ENCODE measurements at regions not wholly inside any gene's neighbourhood (a gene's known extent, or its start where the extent isn't known, plus 50 kb on each side); places are given as distances from the start of the nearest gene placed in this dataset.
"Not testable (repeated sequence)": the region's sequence is repeated elsewhere in the genome, so short reads cannot be mapped to it uniquely, and the experiment has no call there.

DNA sequence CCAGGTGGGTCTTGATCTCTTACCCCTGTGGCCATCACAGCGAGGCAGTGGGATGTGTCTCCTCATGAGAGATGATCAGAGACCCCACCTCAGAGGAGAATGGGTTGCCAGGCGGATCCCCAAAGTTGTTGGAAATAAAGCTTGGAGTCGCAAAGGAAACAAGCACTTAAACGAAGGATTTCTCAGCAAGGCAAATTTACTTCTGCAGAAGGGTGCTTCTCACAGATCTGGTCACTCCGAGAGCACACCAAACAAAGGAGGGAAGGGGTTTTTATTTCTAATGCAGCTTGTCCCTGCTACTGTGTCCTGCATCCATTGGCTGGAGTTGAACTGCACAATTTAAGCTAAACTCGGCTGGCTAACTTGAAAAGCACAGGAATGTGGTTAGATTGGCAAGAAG, 466.6 kb upstream of the EYS start:
- no peaks in the 10 kb centered on the region for H3K79me2 ChIP-seq (ENCODE audit: insufficient read depth, low read length)
- no peak overlapping the region for H2AFZ ChIP-seq (ENCODE audit: low read depth, low read length)
- no peaks in the 10 kb centered on the region for H3K27me3 ChIP-seq (ENCODE audit: insufficient read depth, low read length, poor library complexity)
- H3K4me2 ChIP-seq (ENCODE audit: insufficient read depth, low read length): no peak overlapping the region
- no peak overlapping the region for H3K9ac ChIP-seq (ENCODE audit: low read depth, low read length)
- H3K4me3 ChIP-seq (ENCODE audit: low read depth in 1 of 2, low read length in 2 of 2): no peak overlapping the region
- H3K36me3 ChIP-seq (ENCODE audit: insufficient read depth, low read length): no peaks in the 10 kb centered on the region
- H4K20me1 ChIP-seq (ENCODE audit: insufficient read depth, low read length): no peaks in the 10 kb centered on the region
- no peaks in the 10 kb centered on the region for H3K4me1 ChIP-seq (ENCODE audit: insufficient read depth, low read length)
- H3K9me3 ChIP-seq (ENCODE audit: insufficient read depth, low read length, severe bottlenecking): peaks cover 7% of the 10 kb centered on the region
- no peak for ATAC-seq (ENCODE audit: insufficient read depth, low read depth)
- no peak for TF ChIP-seq EZH2 (IDR thresholded peaks at IDR 0.05; ENCODE audit: borderline replicate concordance, low read depth, low read length, severe bottlenecking)
- no peak for TF ChIP-seq CTCF (IDR thresholded peaks at IDR 0.05; ENCODE audit: borderline replicate concordance, extremely low read depth, low read length, poor library complexity, severe bottlenecking)
- no peak for DNase-seq
- H3K27ac ChIP-seq (ENCODE audit: low read length): no peak overlapping the region

GRCh38 chr6:66166713-66167112, 459.7 kb upstream of the EYS start:
- not testable (repeated sequence) for H2AFZ ChIP-seq (ENCODE audit: low read depth, low read length); ATAC-seq (ENCODE audit: insufficient read depth, low read depth); H3K27me3 ChIP-seq (ENCODE audit: insufficient read depth, low read length, poor library complexity); H3K79me2 ChIP-seq (ENCODE audit: insufficient read depth, low read length); H4K20me1 ChIP-seq (ENCODE audit: insufficient read depth, low read length); H3K4me3 ChIP-seq (ENCODE audit: low read depth in 1 of 2, low read length in 2 of 2); H3K27ac ChIP-seq (ENCODE audit: low read length); H3K4me2 ChIP-seq (ENCODE audit: insufficient read depth, low read length); H3K4me1 ChIP-seq (ENCODE audit: insufficient read depth, low read length); H3K9ac ChIP-seq (ENCODE audit: low read depth, low read length); DNase-seq; H3K36me3 ChIP-seq (ENCODE audit: insufficient read depth, low read length)
- peaks cover 11% of the 10 kb centered on the region for H3K9me3 ChIP-seq (ENCODE audit: insufficient read depth, low read length, severe bottlenecking)

- Histone ChIP-seq H2AFZ (ENCODE audit: low read depth, low read length) (no peak overlapping the region), H3K27ac (ENCODE audit: low read length) (no peak overlapping the region), H3K79me2 (ENCODE audit: insufficient read depth, low read length) (no peaks in the 10 kb centered on the region), H3K4me2 (ENCODE audit: insufficient read depth, low read length) (no peak overlapping the region), H3K4me1 (ENCODE audit: insufficient read depth, low read length) (no peaks in the 10 kb centered on the region), H4K20me1 (ENCODE audit: insufficient read depth, low read length) (no peaks in the 10 kb centered on the region), H3K9me3 (ENCODE audit: insufficient read depth, low read length, severe bottlenecking) (peaks cover 17% of the 10 kb centered on the region), H3K27me3 (ENCODE audit: insufficient read depth, low read length, poor library complexity) (no peaks in the 10 kb centered on the region), H3K4me3 (ENCODE audit: low read depth in 1 of 2, low read length in 2 of 2) (no peak overlapping the region), H3K36me3 (ENCODE audit: insufficient read depth, low read length) (no peaks in the 10 kb centered on the region), H3K9ac (ENCODE audit: low read depth, low read length) (no peak overlapping the region)
- no peak for ATAC-seq (ENCODE audit: insufficient read depth, low read depth)
- DNase-seq: no peak
- TF ChIP-seq EZH2 (IDR thresholded peaks at IDR 0.05; ENCODE audit: borderline replicate concordance, low read depth, low read length, severe bottlenecking) (no peak), CTCF (IDR thresholded peaks at IDR 0.05; ENCODE audit: borderline replicate concordance, extremely low read depth, low read length, poor library complexity, severe bottlenecking) (no peak)
These were observed 454.6 kb upstream of the EYS start for GRCh38 chr6:66161546-66162108.

DNA sequence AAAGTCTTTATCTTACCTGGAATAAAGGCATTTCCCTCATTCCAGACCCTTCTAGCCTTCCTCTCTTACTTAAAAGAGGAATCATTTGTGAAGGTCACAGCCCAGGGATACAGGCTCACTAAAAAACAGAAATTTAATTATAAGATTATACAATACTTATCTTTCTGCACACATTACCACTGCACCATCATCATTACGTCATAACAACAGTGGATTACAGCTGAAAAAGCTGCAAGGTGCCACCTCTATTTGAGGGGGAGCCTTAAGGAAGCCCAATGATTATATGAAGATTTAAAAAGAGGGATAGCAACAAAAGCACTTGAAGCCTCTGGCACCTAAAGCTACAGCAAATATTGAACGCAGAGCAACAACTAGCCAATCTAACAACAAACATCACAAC, 452.9 kb upstream of the EYS start:
- Histone ChIP-seq H4K20me1 (ENCODE audit: insufficient read depth, low read length) (no peaks in the 10 kb centered on the region), H2AFZ (ENCODE audit: low read depth, low read length) (no peak overlapping the region), H3K9me3 (ENCODE audit: insufficient read depth, low read length, severe bottlenecking) (peaks cover 13% of the 10 kb centered on the region), H3K4me1 (ENCODE audit: insufficient read depth, low read length) (no peaks in the 10 kb centered on the region), H3K4me3 (ENCODE audit: low read depth in 1 of 2, low read length in 2 of 2) (no peak overlapping the region), H3K27ac (ENCODE audit: low read length) (no peak overlapping the region), H3K79me2 (ENCODE audit: insufficient read depth, low read length) (no peaks in the 10 kb centered on the region), H3K27me3 (ENCODE audit: insufficient read depth, low read length, poor library complexity) (no peaks in the 10 kb centered on the region), H3K9ac (ENCODE audit: low read depth, low read length) (no peak overlapping the region), H3K36me3 (ENCODE audit: insufficient read depth, low read length) (no peaks in the 10 kb centered on the region), H3K4me2 (ENCODE audit: insufficient read depth, low read length) (no peak overlapping the region)
- DNase-seq (no peak), ATAC-seq (ENCODE audit: insufficient read depth, low read depth) (no peak)
- TF ChIP-seq EZH2 (IDR thresholded peaks at IDR 0.05; ENCODE audit: borderline replicate concordance, low read depth, low read length, severe bottlenecking) (no peak), CTCF (IDR thresholded peaks at IDR 0.05; ENCODE audit: borderline replicate concordance, extremely low read depth, low read length, poor library complexity, severe bottlenecking) (no peak)
